OCI-LY7 (cell line): ENCODE measurements at regions not wholly inside any gene's neighbourhood (a gene's known extent, or its start where the extent isn't known, plus 50 kb on each side); places are given as distances from the start of the nearest gene placed in this dataset.

Source experiments
- BruUV-seq: library from RNA; stranded (reverse); fragments of 400-500 nt; replicated peaks from 2 replicates; lab custom pipeline; 2021; lab: Mats Ljungman, UMichigan
- CTCF ChIA-PET: fragments of 300-600 bp; sonication (Branson Sonifier 250); formaldehyde crosslinking; loops from one replicate; lab custom pipeline; 2022; ENCODE audit warnings: antibody characterized with exemption; ENCODE audit not compliant: unreplicated experiment; lab: Charles Lee
- POLR2A ChIA-PET: fragments of 300-600 bp; sonication (Branson Sonifier 250); formaldehyde crosslinking; loops from one replicate; lab custom pipeline; 2022; ENCODE audit warnings: antibody characterized with exemption; lab: Charles Lee
- DNase-seq: peaks from one replicate; pipeline ENCODE4 v3.0.0-alpha.2; 2015; ENCODE audit warnings: low spot score
- H2AFZ ChIP-seq: fragments of 200-600 bp; sonication (generic), shearing (Covaris generic); 2 replicates; pipeline ENCODE4 v1.6.1; 2014; ENCODE audit warnings: mild to moderate bottlenecking, antibody characterized with exemption, low read length, moderate library complexity
- H3K27ac ChIP-seq: fragments of 200-600 bp; sonication (generic); 2 replicates; pipeline ENCODE4 v1.5.1; 2014; ENCODE audit warnings: mixed run types, low read depth, mild to moderate bottlenecking, moderate library complexity, low read length, inconsistent platforms; ENCODE audit not compliant: poor library complexity, severe bottlenecking
- H3K36me3 ChIP-seq: fragments of 200-600 bp; sonication (generic); 2 replicates; pipeline ENCODE4 v1.6.1; 2014; ENCODE audit warnings: mild to moderate bottlenecking, antibody characterized with exemption, low read length, moderate library complexity, mixed read lengths; ENCODE audit not compliant: insufficient read depth
- H3K4me1 ChIP-seq: fragments of 200-600 bp; sonication (generic); 2 replicates; pipeline ENCODE4 v1.5.1; 2014; ENCODE audit warnings: mild to moderate bottlenecking, low read length; ENCODE audit not compliant: insufficient read depth, poor library complexity, severe bottlenecking
- H3K4me2 ChIP-seq: fragments of 200-600 bp; sonication (generic); 2 replicates; pipeline ENCODE4 v1.6.1; 2014; ENCODE audit warnings: mild to moderate bottlenecking, low read length
- H3K4me3 ChIP-seq: fragments of 200-600 bp; sonication (generic); 2 replicates; pipeline ENCODE4 v1.5.1; 2014; ENCODE audit warnings: mild to moderate bottlenecking, low read depth, low read length; ENCODE audit not compliant: poor library complexity, severe bottlenecking
- H3K79me2 ChIP-seq: fragments of 200-600 bp; sonication (generic); 2 replicates; pipeline ENCODE4 v1.6.1; 2016; ENCODE audit warnings: low read depth, mild to moderate bottlenecking, low read length, moderate library complexity, mixed read lengths; ENCODE audit not compliant: insufficient read depth
- H3K9me2 ChIP-seq: fragments of 200-600 bp; sonication (generic); 2 replicates; pipeline ENCODE4 v1.6.1; 2016; ENCODE audit warnings: mild to moderate bottlenecking, low read length, mixed read lengths; ENCODE audit not compliant: insufficient read depth
- H3K9me3 ChIP-seq: fragments of 200-600 bp; sonication (generic); 2 replicates; pipeline ENCODE4 v1.6.1; 2014; ENCODE audit warnings: mild to moderate bottlenecking, mixed run types, low read length, mixed read lengths
- H4K20me1 ChIP-seq: fragments of 200-600 bp; sonication (generic); 2 replicates; pipeline ENCODE4 v1.6.1; 2014; ENCODE audit warnings: mild to moderate bottlenecking, antibody characterized with exemption, low read length, moderate library complexity, mixed read lengths; ENCODE audit not compliant: insufficient read depth
- EZH2phosphoT487 ChIP-seq: fragments of 200-600 bp; sonication (generic); IDR thresholded peaks from 2 replicates; pipeline ENCODE4 v1.6.1; 2018; ENCODE audit warnings: low read depth, borderline replicate concordance, mild to moderate bottlenecking, mixed run types, antibody characterized with exemption, low read length, moderate library complexity, mixed read lengths
- intact Hi-C: fragments of 100-400 bp; cut with micrococcal nuclease; formaldehyde crosslinking; loops from one replicate; pipeline ENCODE4 v1.10.0; 2022; ENCODE audit not compliant: unreplicated experiment
- TF ChIP-seq, protein P1 (sequence below): fragments of 200-600 bp; sonication (generic); conservative IDR thresholded peaks from 2 replicates; pipeline ENCODE4 v1.5.1; 2014; ENCODE audit warnings: mild to moderate bottlenecking, antibody characterized with exemption, low read length, moderate library complexity, mixed read lengths

DNA sequence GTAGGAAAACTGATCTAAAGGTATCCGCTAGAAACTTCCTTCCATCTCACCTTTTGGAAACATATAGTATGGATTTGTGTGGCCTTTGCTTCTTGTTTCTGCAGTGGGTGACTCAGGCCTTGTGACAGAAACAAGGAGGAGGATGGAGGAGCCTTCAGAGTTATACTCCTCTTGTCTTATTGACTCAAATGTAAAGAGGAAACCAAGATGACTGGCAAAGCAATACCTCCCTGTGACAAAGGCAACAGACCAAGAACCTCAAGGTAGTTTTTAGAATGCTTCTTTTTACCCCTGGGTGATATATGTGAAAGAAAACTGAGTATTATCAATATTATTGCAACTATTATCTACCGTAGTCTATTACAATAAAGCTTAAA is 123.3 kb upstream of the SLIT3 start:
- no peak for DNase-seq
- POLR2A ChIA-PET: interaction anchor here (0.6 kb wide), 1 partner anchor 60 kb away, joined by 3 read pairs; no protein-coding TSS in a partner anchor
- intact Hi-C loops: no loop called here
- H3K4me1 ChIP-seq: no peaks in the 10 kb centered on the region
- H3K9me3 ChIP-seq: no peaks in the 10 kb centered on the region
- no TSS peak for BruUV-seq
- no peak overlapping the region for H2AFZ ChIP-seq
- no peak overlapping the region for H3K27ac ChIP-seq
- H3K79me2 ChIP-seq: no peaks in the 10 kb centered on the region
- no peak overlapping the region for H3K4me2 ChIP-seq
- H3K9me2 ChIP-seq: no peaks in the 10 kb centered on the region
- no peaks in the 10 kb centered on the region for H4K20me1 ChIP-seq
- CTCF ChIA-PET: no interaction called here
- TF ChIP-seq EZH2phosphoT487: no peak
- TF ChIP-seq, protein P1, sequence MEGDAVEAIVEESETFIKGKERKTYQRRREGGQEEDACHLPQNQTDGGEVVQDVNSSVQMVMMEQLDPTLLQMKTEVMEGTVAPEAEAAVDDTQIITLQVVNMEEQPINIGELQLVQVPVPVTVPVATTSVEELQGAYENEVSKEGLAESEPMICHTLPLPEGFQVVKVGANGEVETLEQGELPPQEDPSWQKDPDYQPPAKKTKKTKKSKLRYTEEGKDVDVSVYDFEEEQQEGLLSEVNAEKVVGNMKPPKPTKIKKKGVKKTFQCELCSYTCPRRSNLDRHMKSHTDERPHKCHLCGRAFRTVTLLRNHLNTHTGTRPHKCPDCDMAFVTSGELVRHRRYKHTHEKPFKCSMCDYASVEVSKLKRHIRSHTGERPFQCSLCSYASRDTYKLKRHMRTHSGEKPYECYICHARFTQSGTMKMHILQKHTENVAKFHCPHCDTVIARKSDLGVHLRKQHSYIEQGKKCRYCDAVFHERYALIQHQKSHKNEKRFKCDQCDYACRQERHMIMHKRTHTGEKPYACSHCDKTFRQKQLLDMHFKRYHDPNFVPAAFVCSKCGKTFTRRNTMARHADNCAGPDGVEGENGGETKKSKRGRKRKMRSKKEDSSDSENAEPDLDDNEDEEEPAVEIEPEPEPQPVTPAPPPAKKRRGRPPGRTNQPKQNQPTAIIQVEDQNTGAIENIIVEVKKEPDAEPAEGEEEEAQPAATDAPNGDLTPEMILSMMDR: no peak
- no peak overlapping the region for H3K4me3 ChIP-seq
- no peaks in the 10 kb centered on the region for H3K36me3 ChIP-seq

- Histone ChIP-seq H3K9me3 (no peaks in the 10 kb centered on the region), H3K9me2 (no peaks in the 10 kb centered on the region), H4K20me1 (no peaks in the 10 kb centered on the region), H2AFZ (no peak overlapping the region), H3K4me3 (no peak overlapping the region), H3K36me3 (no peaks in the 10 kb centered on the region), H3K4me2 (no peak overlapping the region), H3K4me1 (no peaks in the 10 kb centered on the region), H3K27ac (no peak overlapping the region), H3K79me2 (no peaks in the 10 kb centered on the region)
- ChIA-PET CTCF (no interaction called here), POLR2A (interaction anchor here (0.6 kb wide), 1 partner anchor 559 kb away, joined by 4 read pairs; no protein-coding TSS in a partner anchor)
- intact Hi-C loops: no loop called here
- no peak for DNase-seq
- TF ChIP-seq, protein P1: no peak
- TF ChIP-seq EZH2phosphoT487: no peak
- BruUV-seq: no TSS peak
These were observed 122.8 kb upstream of the SLIT3 start for GRCh38 chr5:169423580-169424278.

- POLR2A ChIA-PET: no interaction called here
- intact Hi-C loops: no loop called here
- H3K79me2 ChIP-seq: no peaks in the 10 kb centered on the region
- H3K4me1 ChIP-seq: no peaks in the 10 kb centered on the region
- CTCF ChIA-PET: no interaction called here
- H2AFZ ChIP-seq: no peak overlapping the region
- no peak overlapping the region for H3K4me2 ChIP-seq
- H3K36me3 ChIP-seq: no peaks in the 10 kb centered on the region
- no peaks in the 10 kb centered on the region for H3K9me3 ChIP-seq
- BruUV-seq: no TSS peak
- no peaks in the 10 kb centered on the region for H3K9me2 ChIP-seq
- H4K20me1 ChIP-seq: no peaks in the 10 kb centered on the region
- no peak overlapping the region for H3K27ac ChIP-seq
- DNase-seq: no peak
- TF ChIP-seq, protein P1: no peak
- TF ChIP-seq EZH2phosphoT487: no peak
- no peak overlapping the region for H3K4me3 ChIP-seq
These were observed 121.1 kb upstream of the SLIT3 start for GRCh38 chr5:169422087-169422486.
